Smooth muscle cell (in vitro differentiated cells): ENCODE measurements at regions not wholly inside any gene's neighbourhood (a gene's known extent, or its start where the extent isn't known, plus 50 kb on each side); places are given as distances from the start of the nearest gene placed in this dataset.

Source experiments
- DNase-seq: peaks from one replicate; lab custom pipeline; 2025; ENCODE audit not compliant: unreplicated experiment; lab: John Stamatoyannopoulos, UW
- H2AFZ ChIP-seq: fragments of 200-600 bp; sonication (generic); 2 replicates; pipeline ENCODE4 v1.6.0; 2016; ENCODE audit warnings: antibody characterized with exemption, low read depth, mild to moderate bottlenecking
- H3F3A ChIP-seq: fragments of 200-600 bp; sonication (generic); 2 replicates; pipeline ENCODE4 v1.6.0; 2017; ENCODE audit warnings: antibody characterized with exemption, low read depth
- H3K27ac ChIP-seq: fragments of 200-600 bp; sonication (generic); 2 replicates; pipeline ENCODE4 v1.5.1; 2016; ENCODE audit warnings: low read depth, mild to moderate bottlenecking
- H3K27me3 ChIP-seq: fragments of 200-600 bp; sonication (generic); 2 replicates; pipeline ENCODE4 v1.6.1; 2016; ENCODE audit warnings: low read depth, mild to moderate bottlenecking
- H3K36me3 ChIP-seq: fragments of 200-600 bp; sonication (generic); 2 replicates; pipeline ENCODE4 v1.5.1; 2016; ENCODE audit warnings: low read depth
- H3K4me1 ChIP-seq: fragments of 200-600 bp; sonication (generic); 2 replicates; pipeline ENCODE4 v1.5.1; 2016; ENCODE audit warnings: low read depth
- H3K4me2 ChIP-seq: fragments of 200-600 bp; sonication (generic); 2 replicates; pipeline ENCODE4 v1.6.0; 2016; ENCODE audit warnings: mild to moderate bottlenecking
- H3K4me3 ChIP-seq: fragments of 200-600 bp; sonication (generic); 2 replicates; pipeline ENCODE4 v1.5.1; 2016; ENCODE audit warnings: mild to moderate bottlenecking
- H3K79me2 ChIP-seq: fragments of 200-600 bp; sonication (generic); 2 replicates; pipeline ENCODE4 v1.6.0; 2016; ENCODE audit warnings: low read depth, mild to moderate bottlenecking
- H3K9ac ChIP-seq: fragments of 200-600 bp; sonication (generic); 2 replicates; pipeline ENCODE4 v1.6.0; 2016; ENCODE audit warnings: low read depth
- H3K9me3 ChIP-seq: fragments of 200-600 bp; sonication (generic); replicated peaks from 2 replicates; pipeline ENCODE4 v1.5.1; 2016; ENCODE audit warnings: low read depth
- H4K20me1 ChIP-seq: fragments of 200-600 bp; sonication (generic); 2 replicates; pipeline ENCODE4 v1.6.0; 2016; ENCODE audit warnings: low read depth
- CTCF ChIP-seq: fragments of 200-600 bp; sonication (generic); IDR thresholded peaks from 2 replicates; pipeline ENCODE4 v1.5.1; 2017; ENCODE audit warnings: borderline replicate concordance, mild to moderate bottlenecking, antibody characterized with exemption; ENCODE audit not compliant: insufficient read depth, poor library complexity, severe bottlenecking
- WGBS: methylation state at CpG from one replicate; pipeline ENCODE4 v1.1.7; 2016; ENCODE audit warnings: low lambda C conversion rate; 5-methylcytosine and 5-hydroxymethylcytosine counted together

- Histone ChIP-seq H3K9ac (no peak overlapping the region), H3K79me2 (no peaks in the 10 kb centered on the region), H3K4me1 (no peaks in the 10 kb centered on the region), H3K4me2 (no peak overlapping the region), H3K9me3 (no peaks in the 10 kb centered on the region), H3K27ac (no peak overlapping the region), H3F3A (no peaks in the 10 kb centered on the region), H3K36me3 (no peaks in the 10 kb centered on the region), H2AFZ (peak overlapping the region; percentile 83), H3K4me3 (no peak overlapping the region), H4K20me1 (no peaks in the 10 kb centered on the region), H3K27me3 (no peaks in the 10 kb centered on the region)
- TF ChIP-seq CTCF = no peak
- DNase-seq = no peak
- WGBS = 52% methylated on average over 1 of the region's 1 CpG
Measured at GRCh38 chr9:25284365-25284764, 393.9 kb downstream of the TUSC1 start.

- 100% methylated on average over 1 of the region's 1 CpG for WGBS
- no peak for TF ChIP-seq CTCF
- H3K27me3 ChIP-seq = no peaks in the 10 kb centered on the region
Measured at GRCh38 chr9:25282946-25283345, 395.3 kb downstream of the TUSC1 start.

GRCh38 chr9:25261445-25261844 is 416.8 kb downstream of the TUSC1 start:
- H3K4me2 ChIP-seq = no peak overlapping the region
- no peaks in the 10 kb centered on the region for H3K4me1 ChIP-seq
- no peaks in the 10 kb centered on the region for H3F3A ChIP-seq
- no peak overlapping the region for H3K27ac ChIP-seq
- no peak overlapping the region for H2AFZ ChIP-seq
- no peak overlapping the region for H3K4me3 ChIP-seq
- H3K27me3 ChIP-seq = no peaks in the 10 kb centered on the region
- no peak overlapping the region for H3K9ac ChIP-seq
- DNase-seq = no peak
- H4K20me1 ChIP-seq = no peaks in the 10 kb centered on the region
- no peaks in the 10 kb centered on the region for H3K79me2 ChIP-seq
- no peak for TF ChIP-seq CTCF
- WGBS = 97% methylated on average over 4 of the region's 4 CpGs
- no peaks in the 10 kb centered on the region for H3K36me3 ChIP-seq
- no peaks in the 10 kb centered on the region for H3K9me3 ChIP-seq

More at GRCh38 chr9:25282946-25283345, 395.3 kb downstream of the TUSC1 start:
- Histone ChIP-seq H3K4me3 (no peak overlapping the region), H3K27ac (no peak overlapping the region), H3K4me2 (no peak overlapping the region), H4K20me1 (no peaks in the 10 kb centered on the region), H3F3A (no peaks in the 10 kb centered on the region), H2AFZ (no peak overlapping the region), H3K9ac (no peak overlapping the region), H3K36me3 (no peaks in the 10 kb centered on the region), H3K9me3 (no peaks in the 10 kb centered on the region), H3K4me1 (no peaks in the 10 kb centered on the region), H3K79me2 (no peaks in the 10 kb centered on the region)
- DNase-seq = no peak

- WGBS = 87% methylated on average over 1 of the region's 1 CpG
- H2AFZ ChIP-seq = no peak overlapping the region
- no peaks in the 10 kb centered on the region for H3K36me3 ChIP-seq
- DNase-seq = no peak
- no peak overlapping the region for H3K4me3 ChIP-seq
- no peaks in the 10 kb centered on the region for H3K9me3 ChIP-seq
- H3K4me2 ChIP-seq = no peak overlapping the region
- H3K27me3 ChIP-seq = no peaks in the 10 kb centered on the region
- TF ChIP-seq CTCF = no peak
- no peaks in the 10 kb centered on the region for H3K79me2 ChIP-seq
- H3F3A ChIP-seq = no peaks in the 10 kb centered on the region
- H3K4me1 ChIP-seq = no peaks in the 10 kb centered on the region
- no peak overlapping the region for H3K9ac ChIP-seq
- H4K20me1 ChIP-seq = no peaks in the 10 kb centered on the region
- H3K27ac ChIP-seq = no peak overlapping the region
Measured at GRCh38 chr9:25260046-25260445, 418.2 kb downstream of the TUSC1 start.
